ENCODE measurements at regions not wholly inside any gene's neighbourhood (a gene's known extent, or its start where the extent isn't known, plus 50 kb on each side); places are given as distances from the start of the nearest gene placed in this dataset.

GRCh38 chr2:199024224-199024623 lies 433.5 kb downstream of the SATB2 start:
- TF ChIP-seq REST (IDR thresholded peaks at IDR 0.05) (no peak), RXRA (IDR thresholded peaks at IDR 0.05) (no peak), JUND (IDR thresholded peaks at IDR 0.05) (no peak), FOXA1 (IDR thresholded peaks at IDR 0.05) (no peak), HNF4G (IDR thresholded peaks at IDR 0.05) (no peak), EGR1 (IDR thresholded peaks at IDR 0.05; ENCODE audit: low read depth in 2 of 2) (no peak), RAD21 (IDR thresholded peaks at IDR 0.05) (no peak), ATF3 (IDR thresholded peaks at IDR 0.05) (no peak), SP1 (IDR thresholded peaks at IDR 0.05) (no peak), HNF4A (conservative IDR thresholded peaks at IDR 0.05) (no peak), CTCF (IDR thresholded peaks at IDR 0.05; ENCODE audit: low read depth, low read length, missing input control) (no peak), MAX (IDR thresholded peaks at IDR 0.05) (no peak), TAF1 (conservative IDR thresholded peaks at IDR 0.05) (no peak), ZBTB33 (IDR thresholded peaks at IDR 0.05) (no peak), NR2F2 (IDR thresholded peaks at IDR 0.05) (no peak), YY1 (IDR thresholded peaks at IDR 0.05) (no peak), FOXA2 (IDR thresholded peaks at IDR 0.05) (no peak)
- Histone ChIP-seq H3K9ac (ENCODE audit: low read depth in 1 of 2, low read length in 2 of 2) (no peak overlapping the region), H3K9me3 (ENCODE audit: control insufficient read depth in 4 of 4, low read length in 3 of 4) (peaks cover 0 to 2% (median 0%) of the 10 kb centered on the region in 4 donors), H3K4me1 (ENCODE audit: control insufficient read depth in 4 of 4, insufficient read depth in 4 of 4, low read length in 3 of 4) (no peaks in the 10 kb centered on the region), H3K27ac (ENCODE audit: low read depth in 1 of 2, low read length in 2 of 2) (no peak overlapping the region), H3K27me3 (ENCODE audit: control insufficient read depth in 4 of 4, insufficient read depth in 4 of 4, low read length in 3 of 4) (no peaks in the 10 kb centered on the region), H3K36me3 (ENCODE audit: control insufficient read depth in 4 of 4, insufficient read depth in 3 of 4, low read depth in 1 of 4, low read length in 3 of 4) (no peaks in the 10 kb centered on the region), H3K4me3 (ENCODE audit: low read depth in 1 of 3, low read length in 3 of 3) (no peak overlapping the region)
- DNase-seq (ENCODE audit: low spot score), result no peak

Measured in liver (tissue), 7 donors.